Vagina (tissue), 2 donors: ENCODE measurements at regions not wholly inside any gene's neighbourhood (a gene's known extent, or its start where the extent isn't known, plus 50 kb on each side); places are given as distances from the start of the nearest gene placed in this dataset.

ENCODE experiments used
- POLR2A ChIP-seq, 2 donors: fragments of 450-650 bp; IDR thresholded peaks; one replicate each; pipeline ENCODE4 v1.6.1; 2017; ENCODE audit warnings: antibody characterized with exemption in 2 of 2, mild to moderate bottlenecking in 2 of 2, moderate library complexity in 2 of 2
- POLR2AphosphoS5 ChIP-seq, 2 donors: sonication (generic); formaldehyde crosslinking; IDR thresholded peaks; one replicate each; pipeline ENCODE4 v1.9.0; 2017; ENCODE audit warnings: antibody characterized with exemption in 2 of 2, mild to moderate bottlenecking in 2 of 2, low read depth in 1 of 2; ENCODE audit not compliant: insufficient read depth in 1 of 2
- TF ChIP-seq, protein P1 (sequence below), 3 experiments: fragments of 450-650 bp in 2 of 3; fragments of 200-600 bp in 1 of 3; sonication (generic) in 1 of 3; IDR thresholded peaks; one replicate each; pipeline ENCODE4 v1.5.1; 2017 to 2019; ENCODE audit warnings: antibody characterized with exemption in 3 of 3, mild to moderate bottlenecking in 2 of 3, moderate library complexity in 2 of 3

DNA sequence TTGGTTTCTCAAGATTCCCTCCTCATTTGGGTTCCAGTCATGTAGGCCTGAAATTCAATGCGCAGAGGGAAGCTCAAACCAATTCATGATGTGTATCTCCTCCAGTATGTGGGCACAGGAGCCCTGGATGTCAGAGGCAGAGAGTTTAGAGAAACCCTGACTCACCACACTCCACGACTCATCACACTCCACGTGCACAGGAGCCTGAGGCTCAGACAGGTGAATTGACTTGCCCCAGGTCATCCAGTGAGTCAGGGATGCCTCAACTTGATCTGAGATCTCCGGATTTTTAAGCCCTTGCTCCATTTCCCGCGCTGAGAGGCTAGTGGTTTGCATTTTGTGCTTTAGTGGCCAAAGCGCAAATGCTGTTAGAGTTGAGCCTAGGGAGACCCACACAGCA, 183.9 kb downstream of the HAPSTR1 start:
- TF ChIP-seq, protein P1, sequence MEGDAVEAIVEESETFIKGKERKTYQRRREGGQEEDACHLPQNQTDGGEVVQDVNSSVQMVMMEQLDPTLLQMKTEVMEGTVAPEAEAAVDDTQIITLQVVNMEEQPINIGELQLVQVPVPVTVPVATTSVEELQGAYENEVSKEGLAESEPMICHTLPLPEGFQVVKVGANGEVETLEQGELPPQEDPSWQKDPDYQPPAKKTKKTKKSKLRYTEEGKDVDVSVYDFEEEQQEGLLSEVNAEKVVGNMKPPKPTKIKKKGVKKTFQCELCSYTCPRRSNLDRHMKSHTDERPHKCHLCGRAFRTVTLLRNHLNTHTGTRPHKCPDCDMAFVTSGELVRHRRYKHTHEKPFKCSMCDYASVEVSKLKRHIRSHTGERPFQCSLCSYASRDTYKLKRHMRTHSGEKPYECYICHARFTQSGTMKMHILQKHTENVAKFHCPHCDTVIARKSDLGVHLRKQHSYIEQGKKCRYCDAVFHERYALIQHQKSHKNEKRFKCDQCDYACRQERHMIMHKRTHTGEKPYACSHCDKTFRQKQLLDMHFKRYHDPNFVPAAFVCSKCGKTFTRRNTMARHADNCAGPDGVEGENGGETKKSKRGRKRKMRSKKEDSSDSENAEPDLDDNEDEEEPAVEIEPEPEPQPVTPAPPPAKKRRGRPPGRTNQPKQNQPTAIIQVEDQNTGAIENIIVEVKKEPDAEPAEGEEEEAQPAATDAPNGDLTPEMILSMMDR (IDR thresholded peaks at IDR 0.05) = no peak
- TF ChIP-seq POLR2A (IDR thresholded peaks at IDR 0.05) (no peak), POLR2AphosphoS5 (IDR thresholded peaks at IDR 0.05; ENCODE audit: insufficient read depth in 1 of 2, low read depth in 1 of 2) (no peak)
